K562 (cell line): ENCODE measurements at regions not wholly inside any gene's neighbourhood (a gene's known extent, or its start where the extent isn't known, plus 50 kb on each side); places are given as distances from the start of the nearest gene placed in this dataset.

ENCODE experiments used
- ARID4B ChIP-seq: sonication (generic); formaldehyde crosslinking; IDR thresholded peaks from 2 replicates; pipeline ENCODE4 v1.8.0; 2022; ENCODE audit warnings: mild to moderate bottlenecking, missing genetic modification reagents
- ATF7 ChIP-seq: fragments of 450-650 bp; IDR thresholded peaks from 2 replicates; pipeline ENCODE4 v1.7.1; 2014; ENCODE audit warnings: mild to moderate bottlenecking, moderate library complexity
- CBFA2T2 ChIP-seq: fragments of 450-650 bp; conservative IDR thresholded peaks from 2 replicates; pipeline ENCODE4 v1.6.1; 2017; ENCODE audit warnings: mild to moderate bottlenecking
- CCAR2 ChIP-seq: fragments of 200-400 bp; formaldehyde crosslinking; IDR thresholded peaks from 2 replicates; pipeline ENCODE4 v1.6.1; 2017; ENCODE audit warnings: mild to moderate bottlenecking, low read depth, low read length
- CEBPB ChIP-seq: fragments of 450-650 bp; IDR thresholded peaks from 2 replicates; pipeline ENCODE4 v1.6.1; 2016; ENCODE audit warnings: missing genetic modification characterization, missing compliant biosample characterization
- HNRNPL ChIP-seq: fragments of 200-400 bp; formaldehyde crosslinking; IDR thresholded peaks from 2 replicates; pipeline ENCODE4 v1.6.1; 2017; ENCODE audit warnings: low read depth, mild to moderate bottlenecking, low read length
- JUND ChIP-seq, 2 experiments: IDR thresholded peaks; 2 replicates in 1 of 2; 3 replicates in 1 of 2; pipeline ENCODE4 v1.6.1; 2011; ENCODE audit warnings: borderline replicate concordance in 2 of 2, low read depth in 2 of 2, low read length in 2 of 2, improper control_type of control experiment in 1 of 2, missing biosample characterization in 1 of 2, missing genetic modification characterization in 1 of 2, missing genetic modification reagents in 1 of 2
- KDM5B ChIP-seq: fragments of 200-600 bp; sonication (generic); IDR thresholded peaks from 2 replicates; pipeline ENCODE4 v1.6.1; 2012; ENCODE audit warnings: low read depth, mild to moderate bottlenecking, moderate library complexity, low read length, control low read depth, inconsistent platforms; ENCODE audit not compliant: insufficient replicate concordance
- NFRKB ChIP-seq: fragments of 450-650 bp; IDR thresholded peaks from 2 replicates; pipeline ENCODE4 v1.6.1; 2016; ENCODE audit warnings: low read depth
- STAT5B ChIP-seq: fragments of 250-450 bp; sonication (Bioruptor Pico); IDR thresholded peaks from 2 replicates; pipeline ENCODE4 v1.8.0; 2021; ENCODE audit warnings: mild to moderate bottlenecking, inconsistent platforms
- TRIM24 ChIP-seq, 2 experiments: fragments of 450-650 bp; IDR thresholded peaks; 2 replicates each; pipeline ENCODE4 v1.6.1; 2016
- ZFP30 ChIP-seq: fragments of 250-450 bp; sonication (Bioruptor Pico); IDR thresholded peaks from 2 replicates; pipeline ENCODE4 v1.8.0; 2022; ENCODE audit warnings: moderate library complexity, mild to moderate bottlenecking, inconsistent platforms, borderline replicate concordance
- ZNF23 ChIP-seq: fragments of 250-450 bp; sonication (Bioruptor Pico); IDR thresholded peaks from 2 replicates; pipeline ENCODE4 v1.4.0; 2020; ENCODE audit warnings: mild to moderate bottlenecking
- ZNF592 ChIP-seq: fragments of 450-650 bp; IDR thresholded peaks from 2 replicates; pipeline ENCODE4 v1.6.1; 2017; ENCODE audit warnings: antibody characterized with exemption, mild to moderate bottlenecking
- TF ChIP-seq, protein P1 (sequence below): sonication (generic); formaldehyde crosslinking; IDR thresholded peaks from 2 replicates; pipeline ENCODE4 v1.8.1; 2023; ENCODE audit warnings: mild to moderate bottlenecking, missing genetic modification reagents

- TF ChIP-seq HNRNPL (no peak), STAT5B (CRISPR knock-in tag) (no peak), CCAR2 (no peak), ZNF592 (peak; percentile 40; the same call in 1 of the 2 replicates), ZFP30 (CRISPR knock-in tag) (no peak), KDM5B (peak; percentile 55), ZNF23 (CRISPR knock-in tag) (no peak), TRIM24 (IDR thresholded peaks at IDR 0.05) (no peak), JUND (IDR thresholded peaks at IDR 0.05; ENCODE audit: borderline replicate concordance, low read depth, low read length) (no peak; the same call in 1 of the 2 replicates), JUND (tag; IDR thresholded peaks at IDR 0.05; ENCODE audit: borderline replicate concordance, low read depth, low read length) (no peak), CBFA2T2 (no peak), CEBPB (tag) (no peak), NFRKB (peak; percentile 53; the same call in 1 of the 2 replicates), ARID4B (CRISPR knock-in tag) (no peak), ATF7 (peak; percentile 65; the same call in 1 of the 2 replicates)
- TF ChIP-seq, protein P1, sequence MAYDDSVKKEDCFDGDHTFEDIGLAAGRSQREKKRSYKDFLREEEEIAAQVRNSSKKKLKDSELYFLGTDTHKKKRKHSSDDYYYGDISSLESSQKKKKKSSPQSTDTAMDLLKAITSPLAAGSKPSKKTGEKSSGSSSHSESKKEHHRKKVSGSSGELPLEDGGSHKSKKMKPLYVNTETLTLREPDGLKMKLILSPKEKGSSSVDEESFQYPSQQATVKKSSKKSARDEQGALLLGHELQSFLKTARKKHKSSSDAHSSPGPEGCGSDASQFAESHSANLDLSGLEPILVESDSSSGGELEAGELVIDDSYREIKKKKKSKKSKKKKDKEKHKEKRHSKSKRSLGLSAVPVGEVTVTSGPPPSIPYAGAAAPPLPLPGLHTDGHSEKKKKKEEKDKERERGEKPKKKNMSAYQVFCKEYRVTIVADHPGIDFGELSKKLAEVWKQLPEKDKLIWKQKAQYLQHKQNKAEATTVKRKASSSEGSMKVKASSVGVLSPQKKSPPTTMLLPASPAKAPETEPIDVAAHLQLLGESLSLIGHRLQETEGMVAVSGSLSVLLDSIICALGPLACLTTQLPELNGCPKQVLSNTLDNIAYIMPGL (CRISPR knock-in tag) = 0 out of 2 replicates have a peak, but pooled peaks have one; percentile 14
These were observed 1120.8 kb upstream of the TMEM132C start (continued) for GRCh38 chr12:127145929-127146789.
